ENCODE measurements at regions not wholly inside any gene's neighbourhood (a gene's known extent, or its start where the extent isn't known, plus 50 kb on each side); places are given as distances from the start of the nearest gene placed in this dataset.

DNA sequence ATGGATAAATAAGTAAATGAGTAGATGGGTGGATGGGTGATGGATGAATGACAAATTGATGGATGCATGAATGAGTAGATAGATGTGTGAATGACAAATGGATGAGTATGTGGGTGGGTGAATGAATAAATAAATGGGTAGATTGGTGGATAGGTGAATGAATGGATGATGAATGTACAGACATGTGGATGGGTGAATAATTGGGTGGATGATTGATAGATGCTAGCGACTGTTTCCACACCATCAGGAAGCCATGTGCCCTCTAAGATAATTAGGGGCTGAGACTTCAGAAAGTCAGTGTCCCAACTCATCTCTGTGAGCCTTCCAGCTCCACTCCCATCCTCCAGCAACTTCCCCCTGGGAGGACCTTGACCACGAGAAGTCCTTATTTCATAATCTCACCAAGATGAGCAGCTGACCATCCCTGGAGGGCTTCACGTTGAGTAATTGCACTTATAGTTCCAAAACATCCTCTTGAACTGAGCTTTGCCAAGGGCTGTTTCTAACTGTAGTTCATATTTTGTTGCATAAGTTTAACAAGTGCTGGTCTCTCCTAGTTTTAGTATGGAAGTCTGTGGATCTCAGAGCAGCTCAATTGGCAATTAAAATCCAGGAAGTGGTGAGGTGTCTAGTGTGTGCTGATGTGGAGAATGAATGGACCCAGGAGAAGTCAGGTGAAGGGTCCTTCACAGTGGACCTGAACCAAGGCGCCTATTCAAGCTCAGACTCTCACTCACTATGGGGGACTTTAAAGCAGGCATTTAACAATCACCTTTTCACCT, 295.7 kb downstream of the ADGRD1 start (continued):
- TF ChIP-seq RFX5 (IDR thresholded peaks at IDR 0.05; ENCODE audit: borderline replicate concordance, low read depth, low read length): no peak
- TF ChIP-seq POLR2AphosphoS5 (IDR thresholded peaks at IDR 0.05; ENCODE audit: low read depth, low read length): no peak

All from H1 (cell line).